ENCODE measurements at regions not wholly inside any gene's neighbourhood (a gene's known extent, or its start where the extent isn't known, plus 50 kb on each side); places are given as distances from the start of the nearest gene placed in this dataset.

DNA sequence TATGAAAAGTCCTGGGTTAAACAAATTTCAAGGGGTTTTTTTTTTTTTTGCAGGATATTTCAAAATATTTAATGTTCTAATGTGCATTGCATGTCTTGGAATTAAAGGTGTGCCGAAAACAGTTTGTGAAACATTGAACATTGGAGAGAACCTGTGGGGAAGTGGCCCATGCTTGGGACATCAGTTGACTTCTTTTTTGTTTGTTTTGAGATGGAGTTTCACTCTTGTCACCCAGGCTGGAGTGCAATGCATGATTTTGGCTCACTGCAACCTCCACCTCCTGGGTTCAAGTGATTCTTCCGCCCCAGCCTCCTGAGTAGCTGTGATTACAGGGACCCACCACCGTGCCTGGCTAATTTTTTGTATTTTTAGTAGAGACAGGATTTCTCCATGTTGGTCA, 71.0 kb upstream of the RAPH1 start:
- TF ChIP-seq CTCF (IDR thresholded peaks at IDR 0.05) (no peak), ZFX (IDR thresholded peaks at IDR 0.05; ENCODE audit: borderline replicate concordance) (no peak)

Measured in 22Rv1 (cell line).